Brain microvascular endothelial cell (primary cell): ENCODE measurements at regions not wholly inside any gene's neighbourhood (a gene's known extent, or its start where the extent isn't known, plus 50 kb on each side); places are given as distances from the start of the nearest gene placed in this dataset.

Experiments
- DNase-seq: peaks from one replicate; pipeline ENCODE4 v3.0.0-alpha.2; 2020
- H3K27ac ChIP-seq: fragments of 250-450 bp; sonication (Bioruptor Pico); 2 replicates; pipeline ENCODE4 v1.5.1; 2020; ENCODE audit warnings: mild to moderate bottlenecking, moderate library complexity
- H3K27me3 ChIP-seq: fragments of 250-450 bp; sonication (Bioruptor Pico); replicated peaks from 2 replicates; pipeline ENCODE4 v1.5.1; 2020; ENCODE audit warnings: mild to moderate bottlenecking
- H3K36me3 ChIP-seq: fragments of 250-450 bp; sonication (Bioruptor Pico); replicated peaks from 2 replicates; pipeline ENCODE4 v1.5.1; 2020; ENCODE audit warnings: mild to moderate bottlenecking
- H3K4me3 ChIP-seq: 2 replicates; pipeline ENCODE4 v1.5.1; 2011; ENCODE audit warnings: low read depth, mild to moderate bottlenecking, control low read depth, low read length, moderate library complexity
- CTCF ChIP-seq: IDR thresholded peaks from 2 replicates; pipeline ENCODE4 v1.5.1; 2011; ENCODE audit warnings: low read depth, mild to moderate bottlenecking, moderate library complexity, low read length, control low read depth, inconsistent platforms; ENCODE audit errors: missing control alignments
- in situ Hi-C: cut with HindIII; loops from 2 replicates; pipeline ENCODE4 v1.10.0; 2017; ENCODE audit warnings: low sequenced_read_pairs, low pct_ligation_motif_present

GRCh38 chr2:19062370-19062769, 296.1 kb downstream of the OSR1 start:
- no peak for TF ChIP-seq CTCF
- DNase-seq = no peak
- no peak overlapping the region for H3K4me3 ChIP-seq
- in situ Hi-C loops = no loop called here
- H3K27ac ChIP-seq = no peak overlapping the region
- H3K36me3 ChIP-seq = no peaks in the 10 kb centered on the region
- H3K27me3 ChIP-seq = no peaks in the 10 kb centered on the region

- no peak overlapping the region for H3K4me3 ChIP-seq
- no peaks in the 10 kb centered on the region for H3K36me3 ChIP-seq
- no peak overlapping the region for H3K27ac ChIP-seq
- in situ Hi-C loops = no loop called here
- no peak for TF ChIP-seq CTCF
- H3K27me3 ChIP-seq = no peaks in the 10 kb centered on the region
- no peak for DNase-seq
These were observed 299.3 kb downstream of the OSR1 start for GRCh38 chr2:19059076-19059475.

GRCh38 chr2:19051203-19051831, 307.1 kb downstream of the OSR1 start:
- no peak overlapping the region for H3K27ac ChIP-seq
- no peaks in the 10 kb centered on the region for H3K36me3 ChIP-seq
- peak; percentile 9 for TF ChIP-seq CTCF
- no peak for DNase-seq
- no peaks in the 10 kb centered on the region for H3K27me3 ChIP-seq
- in situ Hi-C loops = no loop called here
- no peak overlapping the region for H3K4me3 ChIP-seq

- Histone ChIP-seq H3K27me3 (no peaks in the 10 kb centered on the region), H3K27ac (no peak overlapping the region), H3K36me3 (no peaks in the 10 kb centered on the region), H3K4me3 (no peak overlapping the region)
- no peak for TF ChIP-seq CTCF
- in situ Hi-C loops = no loop called here
- no peak for DNase-seq
These were observed 308.1 kb downstream of the OSR1 start for GRCh38 chr2:19050354-19050753.

- TF ChIP-seq CTCF = no peak
- H3K4me3 ChIP-seq = no peak overlapping the region
- DNase-seq = peak; percentile 18
- no peaks in the 10 kb centered on the region for H3K36me3 ChIP-seq
- no peak overlapping the region for H3K27ac ChIP-seq
- in situ Hi-C loops = no loop called here
- H3K27me3 ChIP-seq = no peaks in the 10 kb centered on the region
These were observed 309.7 kb downstream of the OSR1 start for GRCh38 chr2:19048593-19049266.
